CD4-positive, alpha-beta T cell treated with Interferon gamma for 1 hour (primary cell): ENCODE measurements at regions not wholly inside any gene's neighbourhood (a gene's known extent, or its start where the extent isn't known, plus 50 kb on each side); places are given as distances from the start of the nearest gene placed in this dataset.

Source experiments
- DNase-seq: peaks from one replicate; pipeline ENCODE4 v3.0.0-alpha.2; 2020

DNA sequence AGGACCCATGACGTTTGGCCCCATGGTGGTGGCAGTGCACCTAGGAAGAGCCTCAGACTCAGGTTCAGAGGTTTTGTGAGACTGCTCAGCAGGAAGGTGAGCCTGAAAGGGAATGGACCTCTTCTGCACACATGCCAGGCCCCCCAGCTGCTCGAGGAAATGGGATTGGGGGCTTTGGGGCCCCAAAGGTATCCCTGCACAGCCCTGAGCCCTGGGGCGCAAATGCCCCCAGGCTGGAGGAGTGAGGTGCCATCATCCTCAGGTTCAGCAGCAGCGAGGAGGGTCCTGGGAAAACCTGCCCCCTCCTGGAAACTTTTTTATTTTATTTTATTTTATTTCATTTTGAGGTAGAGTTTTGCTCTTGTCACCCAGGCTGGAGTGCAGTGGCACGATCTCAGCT, 171.8 kb upstream of the MVB12B start:
- DNase-seq = no peak

GRCh38 chr9:126155756-126156664, 170.6 kb upstream of the MVB12B start:
- DNase-seq = no peak

- DNase-seq = no peak
Observed at GRCh38 chr9:126156898-126157297, 169.7 kb upstream of the MVB12B start.

DNA sequence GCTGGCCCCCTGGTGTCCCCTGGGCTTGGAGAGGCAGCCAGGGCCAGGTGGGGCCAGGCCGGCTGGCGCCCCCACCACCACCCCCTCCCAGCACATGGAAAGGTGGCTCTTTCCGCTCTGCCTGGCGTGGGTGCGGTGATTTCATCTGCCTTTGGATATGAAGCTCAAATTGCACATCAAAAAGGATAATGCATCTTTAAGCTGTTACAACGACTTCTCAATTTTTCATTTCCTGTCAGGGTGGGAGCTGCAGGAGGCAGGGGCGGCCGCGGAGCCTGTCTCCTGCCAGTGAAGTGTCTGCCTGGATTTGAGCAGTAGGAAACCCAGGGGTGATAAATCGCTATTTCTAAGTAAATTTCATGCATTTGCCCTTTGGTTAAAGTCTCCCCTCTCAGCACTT, 169.2 kb upstream of the MVB12B start:
- DNase-seq = no peak

DNA sequence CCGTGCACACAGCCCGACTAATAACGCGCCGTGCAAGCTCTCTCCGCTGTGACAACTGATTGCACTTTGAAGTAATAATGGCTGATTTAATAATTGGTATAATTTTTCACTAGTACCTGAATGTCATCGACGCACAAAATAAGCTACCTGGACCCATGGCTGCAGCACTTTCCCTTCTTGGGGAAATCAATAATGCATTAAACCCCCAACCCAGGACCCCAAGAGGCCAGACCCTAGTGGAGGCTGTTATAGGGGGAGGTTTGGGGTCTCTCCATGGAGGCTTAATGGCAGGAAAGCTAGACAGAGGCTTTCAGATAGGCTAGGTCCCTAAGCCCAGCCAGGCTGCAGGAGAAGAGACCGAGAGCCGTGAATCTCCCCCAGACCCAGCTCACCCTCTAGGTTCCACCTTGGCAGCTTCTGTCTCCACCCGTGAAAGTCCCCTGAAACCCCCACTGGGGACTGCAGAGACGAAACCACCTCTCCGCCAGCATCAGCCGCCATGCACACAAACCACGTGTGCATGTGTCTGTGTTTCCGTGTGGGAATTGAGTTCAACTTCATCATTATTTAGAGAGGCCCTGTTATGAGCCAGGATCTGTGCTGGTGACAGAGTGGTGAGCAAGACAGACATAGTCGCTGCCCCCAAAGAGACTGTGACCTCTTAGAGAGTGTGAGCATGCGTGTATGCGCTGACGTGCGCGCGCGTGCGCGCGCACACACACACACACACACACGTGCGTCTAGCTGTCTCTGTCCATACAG, 168.6 kb upstream of the MVB12B start:
- no peak for DNase-seq

GRCh38 chr9:126158588-126159429, 167.8 kb upstream of the MVB12B start:
- no peak for DNase-seq

GRCh38 chr9:126159430-126160060, 167.1 kb upstream of the MVB12B start:
- DNase-seq = no peak

- no peak for DNase-seq
Observed at GRCh38 chr9:126160067-126160853, 166.4 kb upstream of the MVB12B start.

DNA sequence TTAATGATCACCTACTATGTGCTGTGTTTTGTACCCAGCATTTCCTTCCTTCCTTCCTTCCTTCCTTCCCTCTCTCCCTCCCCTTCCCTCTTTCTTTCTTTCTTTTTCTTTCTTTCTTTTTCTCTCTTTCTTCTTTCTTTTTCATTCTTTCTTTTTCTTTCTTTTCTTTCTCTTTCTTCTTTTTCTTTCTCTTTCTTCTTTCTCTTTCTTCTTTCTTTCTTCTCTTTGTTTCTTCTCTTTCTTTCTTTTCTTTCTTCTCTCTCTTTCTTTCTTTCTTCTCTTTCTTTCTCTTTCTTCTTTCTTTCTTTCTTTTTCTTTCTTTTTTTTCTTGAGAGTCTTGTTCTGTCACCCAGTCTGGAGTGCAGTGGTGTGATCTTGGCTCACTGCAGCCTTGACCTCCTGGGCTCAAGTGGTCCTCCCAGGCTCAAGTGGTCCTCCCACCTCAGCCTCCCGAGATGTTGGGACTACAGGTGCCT, 165.7 kb upstream of the MVB12B start:
- DNase-seq = no peak

DNA sequence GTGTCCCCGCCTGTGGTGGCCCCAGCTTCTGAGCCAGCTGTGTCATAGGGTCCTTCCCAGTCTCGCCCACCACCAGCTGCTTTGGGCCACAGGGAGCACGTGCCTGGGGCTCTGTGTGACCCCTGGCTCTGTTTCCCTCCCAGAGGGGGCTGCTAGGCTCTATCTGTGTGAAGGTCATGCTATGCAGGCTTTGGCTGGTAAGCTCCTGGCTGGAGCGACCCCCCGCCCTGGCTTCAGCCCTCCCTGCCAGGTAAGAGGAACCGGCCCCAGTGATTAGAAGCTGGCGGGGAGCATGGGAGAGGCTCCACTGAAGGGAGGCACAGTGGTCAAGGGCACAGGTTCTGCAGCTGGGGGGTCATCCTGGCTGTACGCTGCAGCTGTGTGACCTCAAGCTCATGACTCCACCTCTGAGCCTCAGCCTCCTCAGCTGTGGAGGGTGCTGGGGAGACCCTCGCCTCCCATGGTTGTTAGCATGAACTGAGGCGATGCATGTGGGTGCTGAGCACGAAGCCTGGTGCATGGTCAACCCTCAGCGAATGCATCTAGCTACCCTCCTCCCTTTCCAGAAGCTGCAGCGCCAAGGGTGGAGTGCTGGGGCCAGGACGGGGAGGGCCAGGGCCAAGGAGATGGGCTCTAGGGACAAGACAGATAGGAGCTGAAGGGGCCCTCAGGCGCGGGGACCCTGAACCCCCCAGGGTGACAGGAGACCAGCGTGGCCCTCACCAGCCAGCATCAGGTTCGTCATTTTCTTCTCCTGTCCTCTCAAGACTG, 163.8 kb upstream of the MVB12B start:
- DNase-seq = no peak

DNA sequence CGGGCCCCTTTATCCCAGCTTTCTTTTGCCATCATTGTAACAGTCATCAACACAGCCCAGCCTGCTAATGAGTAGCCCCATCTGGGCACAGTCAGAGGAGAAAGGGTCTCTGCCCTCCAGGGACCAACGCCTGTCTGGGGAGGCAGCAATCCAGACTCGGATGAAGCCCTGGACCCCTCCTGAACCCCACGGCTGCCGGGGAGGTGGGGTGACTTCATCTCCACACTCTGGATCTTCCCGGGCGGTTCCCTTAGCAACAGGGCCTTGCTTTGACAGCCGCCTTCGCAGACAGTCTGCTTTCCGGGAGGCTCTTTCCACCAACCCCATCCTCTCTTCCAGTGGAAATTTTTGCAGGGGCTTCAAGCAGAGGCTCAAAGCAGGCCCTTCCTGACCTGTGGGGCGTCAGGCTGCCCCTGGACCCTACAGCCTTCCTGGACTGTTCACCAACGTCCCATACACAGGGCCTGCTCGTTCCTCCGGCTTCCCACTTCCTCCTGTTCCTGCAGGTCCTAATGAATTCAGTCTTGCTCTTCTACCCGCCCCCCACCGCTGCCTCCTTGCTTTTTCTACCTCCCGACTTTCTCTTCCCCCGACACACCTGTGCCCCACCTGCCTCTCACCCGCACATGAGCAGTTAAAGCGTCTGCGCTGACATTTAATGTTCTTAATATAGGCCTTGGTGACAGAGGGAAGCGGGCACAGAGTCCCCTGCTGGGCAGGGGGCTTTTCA, 161.7 kb upstream of the MVB12B start:
- DNase-seq = no peak

- DNase-seq = no peak
Observed at GRCh38 chr9:126165755-126166154, 160.9 kb upstream of the MVB12B start.

DNA sequence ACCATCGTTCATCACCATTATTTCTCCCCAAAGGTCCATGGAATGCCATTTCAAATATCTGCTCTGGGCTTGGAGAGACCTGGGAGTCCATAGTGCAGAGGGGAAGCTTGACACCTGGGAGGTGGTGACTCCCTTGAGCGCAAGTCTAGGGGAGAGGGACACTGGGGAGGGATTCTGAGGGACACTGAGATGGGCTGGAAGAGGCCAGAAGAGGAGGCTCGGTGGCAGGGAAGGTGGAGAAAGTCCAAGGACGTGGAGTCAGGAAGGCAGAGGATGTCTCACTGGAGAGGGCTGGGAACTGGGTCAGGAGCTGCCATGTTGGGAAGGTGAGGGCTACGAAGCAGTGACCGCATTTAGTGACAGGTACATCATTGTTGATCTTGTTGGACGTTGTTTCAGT, 160.3 kb upstream of the MVB12B start:
- no peak for DNase-seq

- no peak for DNase-seq
Observed at GRCh38 chr9:126166866-126167265, 159.8 kb upstream of the MVB12B start.

DNA sequence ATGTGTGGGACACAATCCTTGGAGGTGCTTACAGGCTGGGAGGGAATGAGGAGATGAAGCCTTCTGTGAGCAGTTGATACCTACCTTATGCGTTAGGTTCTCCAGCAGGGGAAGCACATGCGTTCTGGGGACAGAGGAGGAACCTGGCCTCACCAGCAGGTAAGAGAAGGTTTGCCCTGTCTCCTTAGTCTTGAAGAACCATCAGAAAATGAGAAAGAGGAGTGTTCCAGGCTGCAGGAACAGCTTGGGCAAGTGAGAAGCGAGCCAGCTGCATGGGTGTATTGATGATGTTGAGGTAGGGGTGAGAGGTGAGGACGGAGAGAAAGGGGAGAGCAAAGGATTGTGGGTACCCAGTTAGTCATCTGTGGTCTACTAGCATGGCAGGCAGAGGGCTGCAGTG, 156.9 kb upstream of the MVB12B start:
- DNase-seq = no peak

DNA sequence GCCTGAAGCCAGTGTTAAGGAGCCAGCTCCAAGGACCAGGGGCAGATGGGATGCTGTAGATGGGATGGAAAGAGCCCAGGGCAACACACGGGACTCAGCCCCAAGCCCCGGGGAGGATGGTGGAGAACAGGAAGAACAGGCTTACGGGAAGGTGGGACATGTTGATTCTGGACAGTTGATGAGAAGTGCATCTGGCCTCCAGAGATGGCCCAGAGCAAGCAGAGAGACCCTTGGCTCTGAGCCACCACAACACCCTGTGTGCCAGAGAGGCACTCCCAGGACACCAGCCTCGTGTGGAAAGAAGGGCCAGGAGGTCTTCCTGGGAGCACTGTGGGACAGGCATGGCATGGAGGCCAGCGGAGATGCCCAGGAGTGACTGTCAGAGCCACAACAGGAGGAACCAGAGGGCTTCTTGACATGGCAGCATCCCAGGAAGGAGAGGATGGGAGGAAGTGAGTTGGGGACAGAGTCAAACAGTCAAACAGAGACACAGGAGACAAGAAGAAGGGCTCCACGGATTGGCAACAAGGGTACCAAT, 156.3 kb upstream of the MVB12B start:
- no peak for DNase-seq

DNA sequence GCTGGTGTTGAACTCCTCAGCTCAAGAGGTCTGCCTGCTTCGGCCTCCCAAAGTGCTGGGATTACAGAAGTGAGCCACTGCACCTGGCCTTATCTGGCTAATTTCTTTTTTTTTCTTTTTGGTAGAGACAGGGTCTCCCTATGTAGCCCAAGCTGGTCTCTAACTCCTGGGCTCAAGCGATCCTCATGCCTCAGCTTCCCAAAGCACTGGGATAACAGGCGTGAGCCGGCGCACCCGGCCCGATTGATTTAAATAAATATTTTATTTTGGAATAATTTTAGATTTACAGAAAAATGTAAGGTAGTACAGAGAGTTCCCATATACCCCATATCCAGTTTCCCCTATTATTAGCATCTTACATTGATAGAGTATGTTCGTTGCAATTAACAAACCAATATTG, 155.0 kb upstream of the MVB12B start:
- DNase-seq = no peak

DNA sequence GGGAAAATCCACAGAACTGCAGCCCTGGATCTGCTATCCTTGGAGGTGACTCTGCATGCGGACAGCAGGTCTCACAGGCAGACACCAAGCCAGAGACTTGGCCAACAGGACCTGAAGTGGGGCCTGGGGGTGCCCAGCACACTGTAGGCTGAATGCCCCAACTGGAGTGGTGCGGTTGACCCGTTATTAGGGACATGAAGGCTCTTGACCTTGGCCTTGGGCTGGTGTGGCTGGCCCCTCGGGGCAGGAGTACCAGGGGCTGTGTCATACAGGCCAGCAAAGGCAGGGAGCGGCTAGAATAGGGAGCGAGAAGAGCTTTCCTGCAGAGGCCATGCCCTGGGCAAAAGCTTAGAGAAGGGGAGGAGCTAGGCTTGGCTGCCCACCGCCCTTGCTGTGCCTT, 153.2 kb upstream of the MVB12B start:
- DNase-seq = no peak

DNA sequence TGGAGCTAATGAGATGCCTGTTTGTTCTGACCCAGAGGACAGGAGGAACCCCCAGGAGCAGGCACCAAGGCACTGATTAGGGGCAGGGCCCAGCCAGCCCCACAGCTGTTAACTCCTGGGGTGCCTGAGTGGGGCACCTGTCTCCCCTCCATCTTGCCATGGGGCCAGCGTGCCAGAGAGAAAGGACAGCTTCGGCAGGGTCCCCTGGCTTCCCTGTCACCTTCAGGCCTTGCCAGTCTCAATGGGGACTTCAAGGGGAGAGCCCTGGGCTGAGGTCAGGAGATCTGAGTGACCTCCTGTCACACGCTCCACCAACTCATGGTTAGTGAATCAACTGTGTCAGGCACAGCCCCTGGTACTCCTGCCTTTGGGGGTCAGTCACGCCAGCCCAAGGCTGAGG, 152.7 kb upstream of the MVB12B start:
- no peak for DNase-seq

DNA sequence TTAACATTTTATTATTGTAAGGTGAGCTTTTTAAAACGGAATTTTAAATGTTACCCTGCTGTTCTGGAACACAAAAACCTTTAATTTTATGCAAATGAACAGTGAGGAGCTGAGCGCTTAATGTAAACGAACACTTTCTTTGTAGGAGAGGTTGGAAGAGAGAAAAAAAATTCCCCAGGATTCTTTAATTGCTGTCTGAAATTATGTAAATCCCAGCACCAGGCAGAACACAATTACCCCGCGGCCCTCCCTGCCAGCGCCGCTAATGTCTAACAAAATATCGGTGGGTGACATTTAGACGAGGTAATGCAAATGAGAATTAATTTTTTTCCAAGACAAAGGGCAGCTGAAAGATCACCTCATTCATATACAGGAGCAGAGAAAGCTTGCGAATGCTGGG, 143.4 kb upstream of the MVB12B start:
- no peak for DNase-seq
